ENCODE measurements at regions not wholly inside any gene's neighbourhood (a gene's known extent, or its start where the extent isn't known, plus 50 kb on each side); places are given as distances from the start of the nearest gene placed in this dataset.
"Not testable (repeated sequence)": the region's sequence is repeated elsewhere in the genome, so short reads cannot be mapped to it uniquely, and the experiment has no call there.

GRCh38 chr15:61401903-61402698 lies 173.0 kb upstream of the RORA start:
- no peak for DNase-seq (ENCODE audit: low spot score)

DNA sequence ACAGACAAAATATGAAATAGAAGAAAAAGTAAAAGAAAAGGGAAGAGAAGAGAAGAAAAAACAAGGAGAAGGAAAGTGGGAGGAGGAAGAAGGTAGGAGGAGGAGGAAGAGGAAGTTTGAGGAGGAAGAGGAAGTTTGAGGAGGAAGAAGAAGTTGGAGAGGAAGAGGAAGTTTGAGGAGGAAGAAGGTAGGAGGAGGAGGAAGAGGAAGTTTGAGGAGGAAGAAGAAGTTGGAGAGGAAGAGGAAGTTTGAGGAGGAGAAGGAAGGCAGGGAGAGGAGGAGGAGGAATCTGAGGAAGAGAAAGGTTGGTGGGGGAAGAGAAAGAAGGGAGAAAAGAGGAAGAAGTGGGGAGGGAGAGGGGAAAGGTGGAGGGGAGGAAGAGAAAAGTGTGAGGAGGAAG lies 169.2 kb upstream of the RORA start:
- no peak for DNase-seq (ENCODE audit: low spot score)

DNA sequence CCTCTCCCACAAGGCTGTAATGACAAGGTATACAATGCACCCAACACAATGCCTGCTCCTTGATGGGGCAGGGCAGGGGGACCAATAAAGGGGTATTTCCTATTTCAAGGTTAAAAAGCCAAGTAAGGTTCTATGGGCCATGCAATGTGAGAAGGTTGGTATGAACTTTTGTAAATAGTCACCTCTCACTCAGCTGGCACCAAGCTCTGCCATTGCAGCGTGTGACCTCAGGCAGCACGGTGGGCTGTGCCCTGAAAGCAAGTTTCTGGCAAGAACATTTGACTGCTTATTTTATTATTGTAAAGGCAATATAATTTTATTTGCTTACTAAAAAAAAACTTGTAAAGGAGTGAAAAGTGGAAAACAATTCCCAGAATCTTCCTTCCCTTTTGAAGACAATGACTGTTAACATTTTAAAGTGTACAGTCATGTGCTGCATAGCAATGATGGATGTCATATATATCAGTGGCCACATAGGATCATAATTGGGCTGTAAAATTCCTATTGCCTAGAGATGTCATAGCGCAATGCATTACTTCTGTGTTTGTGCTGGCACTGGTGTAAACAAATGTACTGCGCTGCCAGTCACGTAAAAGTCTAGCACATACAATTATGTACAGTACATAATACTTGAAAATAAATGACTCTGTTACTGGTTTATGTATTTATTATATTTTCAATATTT lies 167.3 kb upstream of the RORA start:
- DNase-seq (ENCODE audit: low spot score): no peak

DNA sequence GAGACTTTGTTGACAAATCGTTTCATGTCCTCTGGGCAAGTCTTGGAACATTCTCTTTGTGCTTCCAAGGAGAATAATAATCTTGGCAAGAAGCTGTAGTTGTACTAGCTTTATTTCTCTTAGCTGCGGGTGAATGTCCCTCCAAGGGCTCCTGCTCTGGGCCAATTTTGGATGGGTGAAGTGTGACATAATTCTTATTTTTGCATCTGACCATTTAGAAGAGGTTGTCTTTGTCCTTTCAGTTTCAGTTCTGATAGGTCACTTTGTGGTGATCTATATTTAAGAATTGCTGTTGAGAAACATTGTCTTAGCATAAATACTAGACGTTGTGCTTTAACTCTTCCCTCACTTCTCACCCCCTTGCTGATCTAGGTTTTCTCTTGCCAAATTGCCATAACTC lies 164.8 kb upstream of the RORA start:
- peak; percentile 4 for DNase-seq (ENCODE audit: low spot score)

DNA sequence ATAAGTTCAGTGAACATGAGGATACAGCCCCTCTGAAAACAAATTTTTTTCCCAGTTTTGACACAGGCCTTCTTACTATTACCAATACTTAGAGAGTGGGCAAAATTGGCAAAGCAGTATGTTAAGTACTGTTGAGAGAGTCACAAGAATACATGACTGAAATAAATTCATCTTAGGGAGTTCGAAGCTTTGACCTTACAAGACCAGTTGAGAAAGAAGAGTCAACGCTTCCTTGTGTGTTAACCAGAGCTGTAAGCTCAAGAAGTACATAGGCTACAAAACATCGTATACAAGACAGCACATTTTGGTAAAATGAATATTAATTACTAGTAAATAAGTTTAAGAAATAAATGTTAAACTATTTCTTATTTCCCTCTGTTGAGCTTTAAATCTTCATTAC lies 164.4 kb upstream of the RORA start:
- DNase-seq (ENCODE audit: low spot score): no peak

DNA sequence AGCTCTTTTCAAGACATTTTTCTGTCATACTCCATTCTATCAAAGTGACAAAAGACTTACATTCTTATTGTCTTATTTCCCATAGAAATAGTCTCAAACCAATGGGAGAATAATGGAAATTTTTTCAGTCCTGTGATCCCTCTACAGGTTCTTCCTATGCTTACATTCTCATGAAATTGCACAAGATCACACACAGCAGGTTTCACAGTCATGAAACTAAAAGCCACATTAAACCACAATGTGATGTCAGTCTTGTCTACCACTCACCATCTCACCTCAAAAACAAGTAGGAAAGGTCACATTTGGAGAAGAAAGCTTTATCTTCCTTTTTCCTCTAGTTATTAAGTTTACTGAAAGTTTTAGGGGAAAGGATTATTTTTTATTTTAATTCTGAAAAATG lies 161.0 kb upstream of the RORA start:
- DNase-seq (ENCODE audit: low spot score): no peak

DNA sequence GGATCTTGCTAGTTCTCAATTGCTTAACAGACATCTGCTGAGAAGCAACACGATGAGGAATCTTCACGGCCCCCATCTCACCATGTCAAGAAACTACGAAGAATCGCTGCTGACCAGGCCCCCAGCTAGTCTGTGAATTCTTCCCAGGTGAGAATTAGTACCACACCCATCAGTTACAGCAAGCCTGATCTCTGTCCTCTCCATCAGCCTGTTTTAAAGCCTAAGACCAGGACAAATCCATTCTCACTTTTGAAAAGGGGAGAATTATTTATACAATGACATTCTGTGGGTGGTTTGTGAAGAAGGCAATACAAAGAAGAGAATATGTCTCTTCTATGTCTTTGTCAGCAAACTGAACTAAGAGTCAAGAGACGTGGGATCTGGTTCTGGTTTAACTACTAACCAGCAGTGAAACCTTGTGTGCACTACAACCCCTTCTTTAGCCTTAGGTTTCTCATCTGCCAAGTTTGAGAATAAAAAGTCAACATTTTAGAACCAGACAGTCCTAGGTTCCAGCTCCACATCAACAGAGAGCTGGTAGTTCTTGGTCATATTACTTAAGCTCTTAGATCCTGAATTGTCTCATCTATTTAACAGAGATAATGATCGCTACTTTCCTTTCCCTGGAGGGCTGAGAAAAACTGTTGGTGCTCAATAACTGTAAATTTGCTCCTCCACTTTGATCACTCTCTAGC lies 160.4 kb upstream of the RORA start:
- DNase-seq (ENCODE audit: low spot score): no peak

DNA sequence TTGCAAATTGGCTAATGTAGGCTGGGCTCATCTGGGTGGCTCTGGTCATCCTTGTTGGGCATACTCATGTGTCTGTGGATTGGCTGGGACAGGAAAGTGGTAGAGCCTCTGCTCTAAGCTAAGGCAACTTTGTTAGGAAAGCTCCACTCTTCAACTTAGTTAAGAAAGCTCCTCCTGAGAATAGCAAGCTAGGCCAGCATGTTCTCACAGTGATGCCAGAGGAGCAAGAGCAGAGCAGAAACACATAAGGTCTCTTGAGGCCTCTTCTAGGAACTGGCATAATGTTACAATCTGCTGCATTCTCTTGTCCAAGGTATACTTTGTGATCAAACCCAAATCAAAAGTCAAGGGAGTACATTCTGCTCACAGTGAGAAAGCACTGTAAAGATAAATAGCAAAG lies 158.6 kb upstream of the RORA start:
- no peak for DNase-seq (ENCODE audit: low spot score)

GRCh38 chr15:61383421-61383820 lies 154.3 kb upstream of the RORA start:
- no peak for DNase-seq (ENCODE audit: low spot score)

- no peak for DNase-seq (ENCODE audit: low spot score)
Measured at GRCh38 chr15:61382927-61383326, 153.8 kb upstream of the RORA start.

GRCh38 chr15:61381501-61381900 lies 152.4 kb upstream of the RORA start:
- no peak for DNase-seq (ENCODE audit: low spot score)

- no peak for DNase-seq (ENCODE audit: low spot score)
Measured at GRCh38 chr15:61380270-61380669, 151.2 kb upstream of the RORA start.

GRCh38 chr15:61379005-61379404 lies 149.9 kb upstream of the RORA start:
- DNase-seq (ENCODE audit: low spot score): no peak

DNA sequence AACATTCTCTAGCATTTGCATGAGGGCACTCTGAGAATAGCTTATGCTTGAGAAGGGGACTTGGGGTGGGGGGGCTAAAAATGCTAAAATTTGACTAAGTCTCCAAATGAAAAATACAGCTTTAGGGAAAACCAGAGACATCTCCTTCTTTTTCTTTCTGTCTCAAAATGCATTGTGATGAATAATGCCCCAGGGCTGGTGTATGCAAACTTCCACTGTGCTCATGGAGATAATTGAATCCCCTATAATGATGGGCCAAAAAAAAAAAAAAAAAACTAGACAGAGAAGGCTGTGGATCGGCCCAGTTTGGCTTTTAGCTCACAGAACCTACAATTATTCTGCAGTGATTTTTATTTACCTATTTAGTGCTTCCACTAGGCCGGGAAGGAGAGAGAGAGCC lies 147.9 kb upstream of the RORA start:
- no peak for DNase-seq (ENCODE audit: low spot score)

DNA sequence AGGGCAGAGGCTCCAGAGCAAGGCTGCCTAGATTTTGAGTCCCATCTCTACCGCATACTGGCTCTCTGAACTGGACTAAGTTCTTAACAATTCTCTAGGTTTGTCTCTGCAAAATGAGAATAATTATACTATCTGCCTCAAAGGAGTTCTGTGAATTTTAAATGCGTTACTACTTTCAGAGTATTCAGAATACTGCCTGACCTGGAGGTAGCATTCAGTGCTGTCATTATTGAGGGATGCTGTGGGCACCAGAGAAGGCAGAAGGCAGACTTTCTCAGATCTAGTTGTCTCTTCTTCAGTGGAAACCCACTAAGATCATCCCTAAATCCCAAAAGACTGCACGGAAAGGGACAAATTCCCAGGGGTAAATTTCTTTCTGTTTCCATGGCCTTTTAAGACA lies 147.4 kb upstream of the RORA start:
- DNase-seq (ENCODE audit: low spot score): no peak

DNA sequence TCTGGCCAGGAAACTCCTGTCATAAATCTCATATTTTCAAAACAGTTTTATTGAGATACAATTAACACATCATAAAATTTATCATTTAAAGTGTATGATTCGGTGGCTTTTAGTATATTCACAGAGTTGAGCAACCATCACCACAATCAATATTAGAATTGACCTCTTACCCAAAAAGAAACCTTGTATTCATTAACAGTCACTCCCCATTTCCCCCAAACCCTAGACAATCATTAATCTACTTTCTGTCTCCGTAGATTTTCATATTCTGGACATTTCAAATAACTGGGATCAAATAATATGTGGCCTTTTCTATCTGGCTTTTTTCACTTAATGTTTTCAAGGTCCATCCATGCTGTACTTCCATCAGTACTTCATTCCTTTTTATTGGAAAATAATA lies 145.7 kb upstream of the RORA start:
- DNase-seq (ENCODE audit: low spot score): no peak

GRCh38 chr15:61367953-61368352 lies 138.9 kb upstream of the RORA start:
- no peak for DNase-seq (ENCODE audit: low spot score)

GRCh38 chr15:61364871-61365270 lies 135.8 kb upstream of the RORA start:
- no peak for DNase-seq (ENCODE audit: low spot score)

GRCh38 chr15:61362912-61363311 lies 133.8 kb upstream of the RORA start:
- not testable (repeated sequence) for DNase-seq (ENCODE audit: low spot score)

DNA sequence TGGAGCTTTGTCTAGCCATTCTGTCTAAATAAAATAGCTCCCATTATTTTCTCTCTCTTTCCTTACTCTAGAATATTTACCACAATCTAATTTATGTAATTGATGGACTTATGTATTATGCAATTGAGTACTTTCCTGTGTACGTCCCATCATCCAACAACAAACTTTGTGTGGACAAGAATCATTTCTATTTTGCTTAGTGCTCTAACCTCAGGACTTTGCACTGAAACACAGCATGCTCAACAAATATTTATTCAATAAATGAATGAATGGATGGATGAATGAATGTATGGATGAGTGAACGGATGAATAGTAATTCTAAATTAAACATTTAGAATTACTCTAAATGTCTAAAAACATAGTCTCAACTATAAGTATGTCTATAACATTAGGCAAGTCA lies 115.2 kb upstream of the RORA start:
- no peak for DNase-seq (ENCODE audit: low spot score)

DNA sequence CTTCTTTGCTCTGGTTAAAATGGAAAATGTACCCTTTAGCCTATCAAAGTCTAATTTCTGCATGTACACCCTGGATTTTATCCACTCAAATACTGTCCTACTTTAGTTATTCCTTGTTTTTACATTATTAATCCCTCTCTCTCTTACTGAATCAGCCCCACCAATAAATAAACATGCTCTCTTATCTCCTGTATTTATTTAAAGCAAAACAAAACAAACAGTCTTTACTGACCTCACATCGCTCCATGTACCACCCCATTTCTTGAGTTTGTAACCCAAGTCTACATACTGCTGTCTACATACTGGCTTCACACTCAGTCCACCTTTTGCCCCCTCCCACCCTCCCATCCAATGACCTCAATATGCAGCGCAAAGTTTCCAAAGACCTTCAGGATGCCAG lies 113.3 kb upstream of the RORA start:
- DNase-seq (ENCODE audit: low spot score): no peak

GRCh38 chr15:61339516-61339915 lies 110.4 kb upstream of the RORA start:
- no peak for DNase-seq (ENCODE audit: low spot score)

DNA sequence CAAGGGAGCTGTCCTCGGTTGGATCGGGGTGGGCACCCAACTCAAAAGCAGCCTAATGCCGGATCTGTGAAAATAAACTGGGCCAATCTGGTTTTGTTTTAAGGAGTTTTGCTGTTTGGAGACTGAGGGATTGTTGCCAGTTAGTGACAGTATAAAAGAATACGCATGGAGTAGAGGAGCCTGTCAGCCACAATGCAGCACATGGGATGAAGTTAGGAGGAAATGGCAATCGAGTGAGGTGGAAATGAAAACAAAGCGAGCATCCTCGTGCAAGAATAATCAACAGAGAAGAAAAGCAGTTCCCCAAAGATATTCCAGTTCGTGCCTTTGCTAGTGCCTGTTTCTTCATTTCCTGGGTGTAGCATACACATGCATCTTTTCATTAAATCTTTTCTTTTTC lies 108.4 kb upstream of the RORA start:
- DNase-seq (ENCODE audit: low spot score): no peak

All from putamen (tissue), 1 donor.